A549 (cell line): ENCODE measurements at regions not wholly inside any gene's neighbourhood (a gene's known extent, or its start where the extent isn't known, plus 50 kb on each side); places are given as distances from the start of the nearest gene placed in this dataset.
A peak's percentile ranks its signal among the peaks of the same experiment; 100 is the strongest.

Source experiments
- ATAC-seq, 2 experiments: fragments of 200-7000 bp in 1 of 2; fragments of >200 bp in 1 of 2; cut with Nextera tagmentation in 1 of 2; cut with Tn5 transposase in 1 of 2; 3 replicates each; pipeline versions ENCODE4 v1.8.0 to v1.9.1; 2018 to 2020; ENCODE audit warnings: mild to moderate bottlenecking in 1 of 2, moderate library complexity in 1 of 2
- CTCF ChIA-PET: fragments of 300-600 bp; sonication (Branson Sonifier 250); formaldehyde crosslinking; extraction: SDS; loops from one replicate; lab custom pipeline; 2021; ENCODE audit warnings: antibody characterized with exemption, inconsistent platforms; lab: Yijun Ruan, JAX
- POLR2A ChIA-PET: fragments of 350-600 bp; formaldehyde crosslinking; extraction: SDS; loops from one replicate; lab custom pipeline; 2021; ENCODE audit warnings: antibody characterized with exemption, inconsistent platforms; lab: Yijun Ruan, JAX
- DNase-seq, 2 experiments: peaks; one replicate each; pipeline versions ENCODE4 v3.0.0 to v3.0.0-alpha.2; 2011 to 2016; ENCODE audit warnings: low read depth in 1 of 2, low spot score in 1 of 2
- FAIRE-seq: peaks from 2 replicates; lab custom pipeline; 2011; peaks lifted over from hg19 to GRCh38; lab: Jason Lieb, UNC
- H3K27ac ChIP-seq, 2 experiments: fragments of >200 bp; sonication (Bioruptor Twin); formaldehyde crosslinking; 3 replicates each; pipeline ENCODE4 v1.5.1; 2016 to 2017
- H3K4me1 ChIP-seq: fragments of >200 bp; sonication (Bioruptor Twin); formaldehyde crosslinking; 3 replicates; pipeline ENCODE4 v1.6.1; 2016
- H3K4me2 ChIP-seq: fragments of >200 bp; sonication (Bioruptor Twin); formaldehyde crosslinking; 3 replicates; pipeline ENCODE4 v1.6.1; 2016
- H3K4me3 ChIP-seq: fragments of >200 bp; sonication (Bioruptor Twin); formaldehyde crosslinking; 3 replicates; pipeline ENCODE4 v1.5.1; 2016
- H3K9me3 ChIP-seq: fragments of >200 bp; sonication (Bioruptor Twin); formaldehyde crosslinking; 3 replicates; pipeline ENCODE4 v1.6.1; 2016
- CEBPB ChIP-seq, 2 experiments: fragments of >200 bp in 1 of 2; sonication (Bioruptor Twin) in 1 of 2; formaldehyde crosslinking in 1 of 2; IDR thresholded peaks; 2 replicates each; pipeline ENCODE4 v1.6.1; 2012 to 2016
- CHD4 ChIP-seq: fragments of 200-600 bp; sonication (generic); IDR thresholded peaks from 2 replicates; pipeline ENCODE4 v1.6.1; 2016; ENCODE audit warnings: antibody characterized with exemption, mild to moderate bottlenecking, borderline replicate concordance
- ELK1 ChIP-seq: fragments of 150-350 bp; IDR thresholded peaks from 2 replicates; pipeline ENCODE4 v1.6.1; 2014; ENCODE audit warnings: low read depth, mild to moderate bottlenecking, low read length
- EP300 ChIP-seq, 2 experiments: fragments of >200 bp; sonication (Bioruptor Twin); formaldehyde crosslinking; IDR thresholded peaks; 2 replicates in 1 of 2; 3 replicates in 1 of 2; pipeline ENCODE4 v1.6.1; 2016 to 2017
- HES2 ChIP-seq: fragments of >200 bp; sonication (Bioruptor Twin); formaldehyde crosslinking; IDR thresholded peaks from 2 replicates; pipeline ENCODE4 v1.6.1; 2016
- HEYL ChIP-seq: fragments of 250-450 bp; sonication (Bioruptor Pico); IDR thresholded peaks from 2 replicates; pipeline ENCODE4 v1.8.0; 2021; ENCODE audit warnings: mild to moderate bottlenecking, moderate library complexity
- HOXB5 ChIP-seq: fragments of 250-450 bp; sonication (Bioruptor Pico); IDR thresholded peaks from 2 replicates; pipeline ENCODE4 v1.5.0; 2020; ENCODE audit warnings: mild to moderate bottlenecking, moderate library complexity
- JUN ChIP-seq, 2 experiments: fragments of >200 bp; sonication (Bioruptor Twin); formaldehyde crosslinking; IDR thresholded peaks; 2 replicates in 1 of 2; 3 replicates in 1 of 2; pipeline ENCODE4 v1.6.1; 2016 to 2017
- KDM1A ChIP-seq: fragments of 200-600 bp; sonication (generic); IDR thresholded peaks from 2 replicates; pipeline ENCODE4 v1.6.1; 2016; ENCODE audit warnings: low read depth, mild to moderate bottlenecking
- MAFK ChIP-seq: fragments of 450-650 bp; IDR thresholded peaks from 2 replicates; pipeline ENCODE4 v1.6.1; 2014; ENCODE audit not compliant: partially characterized antibody
- NR3C1 ChIP-seq: fragments of >200 bp; sonication (Bioruptor Twin); formaldehyde crosslinking; IDR thresholded peaks from 3 replicates; pipeline ENCODE4 v1.6.1; 2017
- RAD21 ChIP-seq, 2 experiments: fragments of >200 bp in 1 of 2; sonication (Bioruptor Twin) in 1 of 2; formaldehyde crosslinking in 1 of 2; IDR thresholded peaks in 1 of 2; conservative IDR thresholded peaks in 1 of 2; 2 replicates in 1 of 2; 3 replicates in 1 of 2; pipeline ENCODE4 v1.6.1; 2012 to 2018; ENCODE audit warnings: inconsistent platforms in 1 of 2
- REST ChIP-seq: fragments of 200-600 bp; sonication (generic); IDR thresholded peaks from 2 replicates; pipeline ENCODE4 v1.6.1; 2016; ENCODE audit warnings: antibody characterized with exemption, mild to moderate bottlenecking, moderate library complexity
- SMC3 ChIP-seq: fragments of >200 bp; sonication (Bioruptor Twin); formaldehyde crosslinking; IDR thresholded peaks from 3 replicates; pipeline ENCODE4 v1.6.1; 2018; ENCODE audit warnings: inconsistent platforms
- WGBS: methylation state at CpG from one replicate; pipeline ENCODE4 v1.1.6; 2017; ENCODE audit errors: missing lambda C conversion rate; 5-methylcytosine and 5-hydroxymethylcytosine counted together
- TF ChIP-seq, protein P1 (sequence below): IDR thresholded peaks from 2 replicates; pipeline ENCODE4 v1.6.1; 2012

GRCh38 chr2:64844087-64844486 is 145.1 kb upstream of the SLC1A4 start:
- CTCF ChIA-PET, result interaction anchor here (1.7 kb wide), 1 partner anchor 10 kb away, joined by 6 read pairs; no protein-coding TSS in a partner anchor
- no peak overlapping the region for H3K4me3 ChIP-seq
- ATAC-seq (no peak), FAIRE-seq (no peak), DNase-seq (no peak)
- no peak overlapping the region for H3K4me2 ChIP-seq
- H3K27ac ChIP-seq, result no peak overlapping the region
- H3K4me1 ChIP-seq, result peaks cover 18% of the 10 kb centered on the region
- POLR2A ChIA-PET, result interaction anchor here (0.7 kb wide), 2 partner anchors 36 to 190 kb away, joined by 3 read pairs; partner anchors contain the start of gene SERTAD2
- TF ChIP-seq HEYL (CRISPR knock-in tag) (no peak), CHD4 (no peak), HOXB5 (no peak), EP300 (IDR thresholded peaks at IDR 0.05) (no peak), ELK1 (no peak)
- TF ChIP-seq, protein P1, sequence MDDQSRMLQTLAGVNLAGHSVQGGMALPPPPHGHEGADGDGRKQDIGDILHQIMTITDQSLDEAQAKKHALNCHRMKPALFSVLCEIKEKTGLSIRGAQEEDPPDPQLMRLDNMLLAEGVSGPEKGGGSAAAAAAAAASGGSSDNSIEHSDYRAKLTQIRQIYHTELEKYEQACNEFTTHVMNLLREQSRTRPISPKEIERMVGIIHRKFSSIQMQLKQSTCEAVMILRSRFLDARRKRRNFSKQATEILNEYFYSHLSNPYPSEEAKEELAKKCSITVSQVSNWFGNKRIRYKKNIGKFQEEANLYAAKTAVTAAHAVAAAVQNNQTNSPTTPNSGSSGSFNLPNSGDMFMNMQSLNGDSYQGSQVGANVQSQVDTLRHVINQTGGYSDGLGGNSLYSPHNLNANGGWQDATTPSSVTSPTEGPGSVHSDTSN, result no peak
- 73% methylated on average over 2 of the region's 2 CpGs for WGBS
- no peaks in the 10 kb centered on the region for H3K9me3 ChIP-seq

- peak overlapping the region in 1 of 2 experiments; percentile 17; a peak in 1 of 6 replicates for H3K27ac ChIP-seq
- H3K4me3 ChIP-seq, result no peak overlapping the region
- H3K4me1 ChIP-seq, result peaks cover 10% of the 10 kb centered on the region; the same call in 2 of the 3 replicates
- no peaks in the 10 kb centered on the region for H3K9me3 ChIP-seq
- ATAC-seq (no peak), FAIRE-seq (no peak), DNase-seq (no peak)
- no peak overlapping the region; the same call in 2 of the 3 replicates for H3K4me2 ChIP-seq
- TF ChIP-seq MAFK (peak; percentile 93), CHD4 (no peak)
- POLR2A ChIA-PET, result no interaction called here
- CTCF ChIA-PET, result interaction anchor here (1.7 to 1.8 kb wide), 2 partner anchors 12 to 14 kb away, joined by 4 to 6 read pairs; no protein-coding TSS in a partner anchor
- WGBS, result 83% methylated on average over 2 of the region's 2 CpGs
Measured at GRCh38 chr2:64845273-64845905, 143.8 kb upstream of the SLC1A4 start.

DNA sequence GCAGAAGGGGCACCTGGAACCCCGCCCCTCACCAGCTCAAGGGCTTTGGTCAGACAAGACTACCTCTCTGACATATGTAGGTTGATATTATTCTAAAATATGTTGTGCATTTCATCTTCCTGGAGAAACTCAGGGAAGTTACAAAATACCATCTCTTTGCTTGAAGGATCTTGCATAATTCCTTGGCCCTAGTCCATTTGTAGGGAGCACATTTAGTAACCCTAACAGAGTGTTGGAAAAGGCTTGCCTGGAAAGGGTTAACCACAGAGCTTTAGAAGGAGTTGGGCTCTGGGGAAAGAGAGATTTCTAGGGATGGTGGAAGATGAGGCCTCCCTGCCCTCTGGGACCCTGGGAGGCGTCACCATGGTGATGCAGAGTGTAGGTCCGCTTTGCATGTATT is 143.0 kb upstream of the SLC1A4 start:
- ChIA-PET POLR2A (no interaction called here), CTCF (interaction anchor here (0.6 to 1.8 kb wide), 2 partner anchors 14 to 18 kb away, joined by 3 to 4 read pairs; no protein-coding TSS in a partner anchor)
- TF ChIP-seq RAD21 (conservative IDR thresholded peaks at IDR 0.05 in 1 of 2, IDR thresholded peaks at IDR 0.05 in 1 of 2) (no peak), CEBPB (IDR thresholded peaks at IDR 0.05) (peak; percentile 55 to 60; a peak in 3 of 4 replicates)
- Histone ChIP-seq H3K4me3 (no peak overlapping the region), H3K9me3 (no peaks in the 10 kb centered on the region), H3K27ac (0 out of 6 replicates have a peak overlapping the region, but pooled peaks of 1 of the 2 experiments have one; percentile 17), H3K4me1 (peaks cover 10% of the 10 kb centered on the region; the same call in 2 of the 3 replicates), H3K4me2 (peak overlapping the region; percentile 32; the same call in 2 of the 3 replicates)
- DNase-seq, result no peak
- ATAC-seq, result no peak
- no peak for FAIRE-seq
- 86% methylated on average over 3 of the region's 3 CpGs for WGBS

DNA sequence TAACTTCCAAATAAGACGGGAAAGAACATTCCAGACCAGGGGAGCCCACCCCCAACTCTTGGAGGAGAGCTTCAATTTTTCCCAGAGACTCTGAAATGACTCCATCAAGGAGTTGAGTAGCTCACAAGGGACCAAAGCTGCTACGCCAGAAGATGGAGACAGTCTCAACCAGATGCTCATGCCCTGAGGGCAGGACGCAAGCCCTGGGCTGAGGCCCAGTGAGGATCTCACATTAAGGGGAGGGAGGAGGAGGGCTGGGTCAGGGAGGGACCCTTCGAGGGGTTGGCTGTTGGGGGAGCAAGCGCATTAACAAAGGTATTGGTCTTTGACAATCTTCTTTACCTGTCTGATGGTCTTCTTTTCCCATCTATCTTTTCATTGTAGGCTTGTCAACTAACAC is 141.3 kb upstream of the SLC1A4 start:
- ChIA-PET CTCF (interaction anchor here (0.6 to 2.6 kb wide), 10 partner anchors 9 to 339 kb away, joined by 3 to 11 read pairs (median 4); no protein-coding TSS in a partner anchor), POLR2A (no interaction called here)
- H3K4me2 ChIP-seq, result no peak overlapping the region
- H3K4me1 ChIP-seq, result peaks cover 10% of the 10 kb centered on the region; the same call in 2 of the 3 replicates
- H3K27ac ChIP-seq, result no peak overlapping the region
- H3K9me3 ChIP-seq, result no peaks in the 10 kb centered on the region
- WGBS, result 75% methylated on average over 5 of the region's 5 CpGs
- no peak overlapping the region for H3K4me3 ChIP-seq
- TF ChIP-seq HES2 (no peak), ELK1 (no peak), NR3C1 (no peak), JUN (IDR thresholded peaks at IDR 0.05) (no peak), KDM1A (no peak), MAFK (no peak), EP300 (IDR thresholded peaks at IDR 0.05) (no peak), CHD4 (no peak), SMC3 (no peak), REST (no peak)
- no peak for DNase-seq
- FAIRE-seq, result no peak
- ATAC-seq, result no peak
